ENCODE measurements at regions not wholly inside any gene's neighbourhood (a gene's known extent, or its start where the extent isn't known, plus 50 kb on each side); places are given as distances from the start of the nearest gene placed in this dataset.

GRCh38 chr2:21772624-21773023 is 648.9 kb downstream of the TDRD15 start:
- Histone ChIP-seq H3K27me3 (no peaks in the 10 kb centered on the region), H3K4me3 (no peak overlapping the region), H3K27ac (no peak overlapping the region), H3K4me1 (no peaks in the 10 kb centered on the region), H3K36me3 (no peaks in the 10 kb centered on the region), H3K9me3 (no peaks in the 10 kb centered on the region)
- in situ Hi-C loops (cut with MboI; ENCODE audit: low sequenced_read_pairs in 4 of 4) (no loop called here), intact Hi-C loops (cut with DNase I; ENCODE audit: low total_unique reads) (no loop called here)
- no peak for TF ChIP-seq POLR2A (IDR thresholded peaks at IDR 0.05)
- TF ChIP-seq CTCF (IDR thresholded peaks at IDR 0.05 in 4 of 5, conservative IDR thresholded peaks at IDR 0.05 in 1 of 5): no peak
- no peak for ATAC-seq
- DNase-seq: no peak

- in situ Hi-C loops (cut with MboI; ENCODE audit: low sequenced_read_pairs in 4 of 4): no loop called here
These were observed 649.4 kb downstream of the TDRD15 start for GRCh38 chr2:21773168-21773567.

GRCh38 chr2:21774691-21775368 is 651.1 kb downstream of the TDRD15 start:
- Histone ChIP-seq H3K36me3 (no peaks in the 10 kb centered on the region), H3K4me1 (no peaks in the 10 kb centered on the region), H3K27me3 (no peaks in the 10 kb centered on the region), H3K27ac (no peak overlapping the region), H3K9me3 (no peaks in the 10 kb centered on the region), H3K4me3 (no peak overlapping the region)
- TF ChIP-seq POLR2A (IDR thresholded peaks at IDR 0.05) (no peak), CTCF (IDR thresholded peaks at IDR 0.05 in 4 of 5, conservative IDR thresholded peaks at IDR 0.05 in 1 of 5) (no peak)
- ATAC-seq (no peak), DNase-seq (no peak)
- in situ Hi-C loops (cut with MboI; ENCODE audit: low sequenced_read_pairs in 4 of 4) (no loop called here), intact Hi-C loops (cut with DNase I; ENCODE audit: low total_unique reads) (no loop called here)

More at GRCh38 chr2:21773168-21773567, 649.4 kb downstream of the TDRD15 start:
- Histone ChIP-seq H3K4me1 (no peaks in the 10 kb centered on the region), H3K4me3 (no peak overlapping the region), H3K9me3 (no peaks in the 10 kb centered on the region), H3K36me3 (no peaks in the 10 kb centered on the region), H3K27me3 (no peaks in the 10 kb centered on the region), H3K27ac (no peak overlapping the region)
- ATAC-seq (no peak), DNase-seq (no peak)
- TF ChIP-seq CTCF (IDR thresholded peaks at IDR 0.05 in 4 of 5, conservative IDR thresholded peaks at IDR 0.05 in 1 of 5) (no peak), POLR2A (IDR thresholded peaks at IDR 0.05) (no peak)
- intact Hi-C loops (cut with DNase I; ENCODE audit: low total_unique reads): no loop called here

GRCh38 chr2:21779786-21780185 is 656.0 kb downstream of the TDRD15 start:
- no peak for DNase-seq
- no peak for TF ChIP-seq CTCF (IDR thresholded peaks at IDR 0.05 in 4 of 5, conservative IDR thresholded peaks at IDR 0.05 in 1 of 5)
- TF ChIP-seq POLR2A (IDR thresholded peaks at IDR 0.05): no peak
- H3K27ac ChIP-seq: no peak overlapping the region
- no peak for ATAC-seq
- H3K9me3 ChIP-seq: no peaks in the 10 kb centered on the region
- intact Hi-C loops (cut with DNase I; ENCODE audit: low total_unique reads): no loop called here
- no peaks in the 10 kb centered on the region for H3K4me1 ChIP-seq
- no peaks in the 10 kb centered on the region for H3K36me3 ChIP-seq
- in situ Hi-C loops (cut with MboI; ENCODE audit: low sequenced_read_pairs in 4 of 4): no loop called here
- H3K27me3 ChIP-seq: no peaks in the 10 kb centered on the region
- no peak overlapping the region for H3K4me3 ChIP-seq

- DNase-seq (no peak), ATAC-seq (no peak)
- H3K9me3 ChIP-seq: no peaks in the 10 kb centered on the region
- in situ Hi-C loops (cut with MboI; ENCODE audit: low sequenced_read_pairs in 4 of 4): no loop called here
- no peaks in the 10 kb centered on the region for H3K4me1 ChIP-seq
- H3K36me3 ChIP-seq: no peaks in the 10 kb centered on the region
- no peaks in the 10 kb centered on the region for H3K27me3 ChIP-seq
- intact Hi-C loops (cut with DNase I; ENCODE audit: low total_unique reads): no loop called here
- H3K27ac ChIP-seq: no peak overlapping the region
- no peak for TF ChIP-seq CTCF (IDR thresholded peaks at IDR 0.05 in 4 of 5, conservative IDR thresholded peaks at IDR 0.05 in 1 of 5)
- no peak for TF ChIP-seq POLR2A (IDR thresholded peaks at IDR 0.05)
- H3K4me3 ChIP-seq: no peak overlapping the region
These were observed 658.2 kb downstream of the TDRD15 start for GRCh38 chr2:21781962-21782361.

Measured in gastrocnemius medialis (tissue), 4 donors.